ENCODE measurements at regions not wholly inside any gene's neighbourhood (a gene's known extent, or its start where the extent isn't known, plus 50 kb on each side); places are given as distances from the start of the nearest gene placed in this dataset.

DNA sequence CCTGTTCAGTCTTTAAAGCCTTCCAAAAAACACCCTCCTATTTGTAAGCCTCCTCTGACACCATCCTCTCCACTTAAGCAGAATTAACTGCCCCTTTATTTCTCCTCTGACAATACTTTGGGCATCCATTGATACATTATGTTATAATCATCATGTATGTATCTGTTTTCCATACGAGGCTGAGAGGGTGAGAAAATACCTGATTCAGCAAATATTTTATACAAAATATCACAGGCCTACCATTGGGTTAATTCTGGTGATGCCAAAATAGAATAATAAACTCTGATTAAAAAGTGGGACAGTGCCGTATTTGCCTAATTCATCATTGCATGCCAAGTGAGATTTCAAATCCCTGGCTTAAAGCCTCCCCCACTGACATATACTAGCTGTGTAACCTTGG is 118.2 kb upstream of the ADAMTS9 start:
- CTCF ChIA-PET (ENCODE audit: partially characterized antibody) = no interaction called here
- no peaks in the 10 kb centered on the region for H3K27me3 ChIP-seq (ENCODE audit: insufficient read depth, low read length)
- Mint-ChIP-seq H3K27me3 (no peaks in the 10 kb centered on the region), H3K27ac (no peak overlapping the region), H3K4me1 (no peaks in the 10 kb centered on the region), H3K9me3 (peaks cover 0 to 4% (median under 1%) of the 10 kb centered on the region in 8 donors), H3K4me3 (no peak overlapping the region), H3K36me3 (no peaks in the 10 kb centered on the region)
- H3K9me3 ChIP-seq (ENCODE audit: control insufficient read depth in 1 of 2, low read length in 2 of 2) = no peaks in the 10 kb centered on the region
- no peak for DNase-seq
- no peak overlapping the region for H3K4me3 ChIP-seq (ENCODE audit: low read length in 2 of 2)
- POLR2A ChIA-PET (ENCODE audit: partially characterized antibody) = no interaction called here
- no peak overlapping the region for H3K27ac ChIP-seq (ENCODE audit: low read depth, low read length)
- H3K36me3 ChIP-seq (ENCODE audit: insufficient read depth, low read length) = no peaks in the 10 kb centered on the region
- intact Hi-C loops (cut with micrococcal nuclease) = no loop called here
- no peaks in the 10 kb centered on the region for H3K4me1 ChIP-seq (ENCODE audit: insufficient read depth, low read length)

DNA sequence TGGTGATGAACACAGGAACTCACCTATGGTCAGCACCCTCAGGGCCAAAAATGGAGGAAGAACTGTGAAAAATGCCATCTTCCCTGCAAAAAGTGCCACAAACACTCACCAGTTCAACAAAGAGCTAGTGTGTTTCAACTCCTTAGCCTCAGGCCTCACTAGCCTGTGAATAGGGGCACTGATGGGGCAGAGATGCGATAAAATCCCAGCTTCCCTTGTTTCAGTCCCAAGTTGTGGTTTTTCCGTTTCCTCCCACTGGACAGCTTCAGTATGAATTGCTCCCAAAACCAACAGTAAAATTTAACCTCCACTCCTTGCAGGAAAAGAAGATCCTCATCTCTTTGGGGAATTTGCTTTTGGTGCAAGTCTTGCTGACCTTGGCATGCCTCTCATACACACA is 117.4 kb upstream of the ADAMTS9 start:
- DNase-seq = no peak
- Histone ChIP-seq H3K36me3 (ENCODE audit: insufficient read depth, low read length) (no peaks in the 10 kb centered on the region), H3K9me3 (ENCODE audit: control insufficient read depth in 1 of 2, low read length in 2 of 2) (no peaks in the 10 kb centered on the region), H3K4me1 (ENCODE audit: insufficient read depth, low read length) (no peaks in the 10 kb centered on the region), H3K4me3 (ENCODE audit: low read length in 2 of 2) (no peak overlapping the region), H3K27ac (ENCODE audit: low read depth, low read length) (no peak overlapping the region), H3K27me3 (ENCODE audit: insufficient read depth, low read length) (no peaks in the 10 kb centered on the region)
- no peaks in the 10 kb centered on the region for H3K4me1 Mint-ChIP-seq
- H3K27ac Mint-ChIP-seq = no peak overlapping the region
- H3K27me3 Mint-ChIP-seq = no peaks in the 10 kb centered on the region
- POLR2A ChIA-PET (ENCODE audit: partially characterized antibody) = no interaction called here
- intact Hi-C loops (cut with micrococcal nuclease) = no loop called here
- H3K9me3 Mint-ChIP-seq = peaks cover 0 to 4% (median 2%) of the 10 kb centered on the region in 8 donors
- no peaks in the 10 kb centered on the region for H3K36me3 Mint-ChIP-seq
- H3K4me3 Mint-ChIP-seq = no peak overlapping the region
- CTCF ChIA-PET (ENCODE audit: partially characterized antibody) = no interaction called here

DNA sequence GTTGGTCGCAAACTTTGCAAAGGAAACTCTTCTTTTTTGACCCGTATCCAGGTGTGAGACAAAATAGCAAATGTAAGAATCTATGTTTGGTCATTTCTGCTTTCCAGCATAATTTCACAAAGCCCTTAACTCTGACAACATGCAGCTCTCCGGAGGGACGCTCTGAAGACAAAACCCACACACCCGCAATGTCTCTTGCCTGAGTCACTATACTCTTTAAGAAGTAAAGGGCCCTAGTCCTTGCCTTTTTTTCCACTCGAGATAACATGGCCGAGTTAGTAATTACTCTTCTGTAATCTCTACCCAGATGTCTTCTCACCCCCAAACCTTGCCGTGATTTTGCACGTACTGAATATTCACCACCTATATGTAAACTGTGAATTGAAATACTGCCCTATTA is 115.7 kb upstream of the ADAMTS9 start:
- Mint-ChIP-seq H3K27me3 (no peaks in the 10 kb centered on the region), H3K36me3 (no peaks in the 10 kb centered on the region), H3K4me1 (no peaks in the 10 kb centered on the region), H3K4me3 (no peak overlapping the region), H3K9me3 (peaks cover 0 to 4% (median 2%) of the 10 kb centered on the region in 8 donors), H3K27ac (no peak overlapping the region)
- ChIA-PET POLR2A (ENCODE audit: partially characterized antibody) (no interaction called here), CTCF (ENCODE audit: partially characterized antibody) (no interaction called here)
- DNase-seq = no peak
- no peaks in the 10 kb centered on the region for H3K36me3 ChIP-seq (ENCODE audit: insufficient read depth, low read length)
- intact Hi-C loops (cut with micrococcal nuclease) = no loop called here
- no peaks in the 10 kb centered on the region for H3K27me3 ChIP-seq (ENCODE audit: insufficient read depth, low read length)
- H3K4me3 ChIP-seq (ENCODE audit: low read length in 2 of 2) = no peak overlapping the region
- no peak overlapping the region for H3K27ac ChIP-seq (ENCODE audit: low read depth, low read length)
- no peaks in the 10 kb centered on the region for H3K9me3 ChIP-seq (ENCODE audit: control insufficient read depth in 1 of 2, low read length in 2 of 2)
- H3K4me1 ChIP-seq (ENCODE audit: insufficient read depth, low read length) = no peaks in the 10 kb centered on the region

DNA sequence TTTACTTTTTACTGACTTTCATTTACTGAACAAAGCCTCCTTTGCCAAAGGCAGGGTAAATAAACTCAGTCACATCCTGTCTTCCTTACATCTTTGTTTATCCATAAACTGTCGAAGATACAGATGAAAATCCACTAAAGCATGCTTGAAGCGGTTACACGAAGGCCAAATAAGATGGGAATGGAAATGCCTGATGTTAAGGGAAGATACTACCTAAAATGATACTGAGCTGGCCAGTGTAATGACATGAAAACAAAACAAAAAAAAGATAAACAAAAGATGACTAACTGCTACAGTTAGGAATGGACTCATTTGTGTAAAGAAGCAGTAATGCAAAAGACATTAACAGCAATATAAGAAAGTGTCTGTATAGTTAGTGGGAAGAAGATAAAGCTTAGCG is 114.7 kb upstream of the ADAMTS9 start:
- H3K4me1 ChIP-seq (ENCODE audit: insufficient read depth, low read length) = no peaks in the 10 kb centered on the region
- Mint-ChIP-seq H3K27me3 (no peaks in the 10 kb centered on the region), H3K4me3 (no peak overlapping the region), H3K9me3 (peaks cover 0 to 4% (median 3%) of the 10 kb centered on the region in 8 donors), H3K4me1 (no peaks in the 10 kb centered on the region), H3K27ac (no peak overlapping the region), H3K36me3 (no peaks in the 10 kb centered on the region)
- CTCF ChIA-PET (ENCODE audit: partially characterized antibody) = no interaction called here
- no peaks in the 10 kb centered on the region for H3K36me3 ChIP-seq (ENCODE audit: insufficient read depth, low read length)
- POLR2A ChIA-PET (ENCODE audit: partially characterized antibody) = no interaction called here
- no peaks in the 10 kb centered on the region for H3K9me3 ChIP-seq (ENCODE audit: control insufficient read depth in 1 of 2, low read length in 2 of 2)
- no peak for DNase-seq
- no peak overlapping the region for H3K27ac ChIP-seq (ENCODE audit: low read depth, low read length)
- no peaks in the 10 kb centered on the region for H3K27me3 ChIP-seq (ENCODE audit: insufficient read depth, low read length)
- intact Hi-C loops (cut with micrococcal nuclease) = no loop called here
- no peak overlapping the region for H3K4me3 ChIP-seq (ENCODE audit: low read length in 2 of 2)

DNA sequence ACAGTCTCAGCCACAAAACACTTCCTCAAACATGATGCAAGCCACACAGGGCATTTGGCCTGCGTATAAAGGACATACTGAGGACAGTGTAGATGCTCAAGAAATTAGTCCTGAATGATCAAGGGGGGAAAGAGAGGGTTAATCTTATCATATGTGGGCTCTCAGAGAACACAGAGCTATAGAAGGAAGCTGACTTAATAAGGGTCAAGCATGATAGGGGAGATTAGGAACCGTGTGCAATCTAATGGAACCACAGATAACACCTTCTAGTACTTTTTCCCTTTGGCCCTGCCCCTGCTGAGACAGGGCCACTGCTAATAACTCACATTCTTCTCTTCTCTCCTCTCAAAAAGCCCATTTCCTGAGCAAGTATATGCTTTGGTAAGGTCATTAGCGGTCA is 114.1 kb upstream of the ADAMTS9 start:
- H3K4me3 Mint-ChIP-seq = no peak overlapping the region

DNA sequence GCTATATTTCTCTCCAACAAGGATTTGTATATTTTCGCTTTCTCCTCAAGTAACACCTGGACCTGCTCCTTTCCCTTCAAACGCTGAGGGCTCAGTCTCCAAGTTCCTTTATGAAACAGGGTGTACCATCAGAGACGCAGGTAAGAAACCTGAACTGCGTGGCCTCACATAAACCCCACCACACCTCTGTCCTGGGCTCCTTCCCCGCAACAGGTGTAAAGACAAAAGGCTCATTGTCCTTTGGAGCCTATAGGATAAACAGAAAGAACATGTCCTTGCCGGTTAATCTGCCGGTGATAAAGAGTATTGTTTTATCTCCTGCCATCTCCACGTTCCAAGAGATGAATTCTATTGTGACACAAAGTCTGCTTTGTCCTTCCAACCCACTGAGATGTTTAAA is 111.8 kb upstream of the ADAMTS9 start:
- no peaks in the 10 kb centered on the region for H3K4me1 ChIP-seq (ENCODE audit: insufficient read depth, low read length)
- no peak for DNase-seq
- ChIA-PET CTCF (ENCODE audit: partially characterized antibody) (no interaction called here), POLR2A (ENCODE audit: partially characterized antibody) (no interaction called here)
- intact Hi-C loops (cut with micrococcal nuclease) = no loop called here
- Mint-ChIP-seq H3K27me3 (no peaks in the 10 kb centered on the region), H3K9me3 (peaks cover 0 to 4% (median 2%) of the 10 kb centered on the region in 8 donors), H3K27ac (no peak overlapping the region), H3K36me3 (no peaks in the 10 kb centered on the region), H3K4me1 (no peaks in the 10 kb centered on the region), H3K4me3 (no peak overlapping the region)
- H3K9me3 ChIP-seq (ENCODE audit: control insufficient read depth in 1 of 2, low read length in 2 of 2) = no peaks in the 10 kb centered on the region
- no peaks in the 10 kb centered on the region for H3K36me3 ChIP-seq (ENCODE audit: insufficient read depth, low read length)
- no peaks in the 10 kb centered on the region for H3K27me3 ChIP-seq (ENCODE audit: insufficient read depth, low read length)
- no peak overlapping the region for H3K4me3 ChIP-seq (ENCODE audit: low read length in 2 of 2)
- H3K27ac ChIP-seq (ENCODE audit: low read depth, low read length) = no peak overlapping the region

More for the DNA sequence above, 114.1 kb upstream of the ADAMTS9 start:
- intact Hi-C loops (cut with micrococcal nuclease) = no loop called here
- Mint-ChIP-seq H3K4me1 (no peaks in the 10 kb centered on the region), H3K27ac (no peak overlapping the region), H3K27me3 (no peaks in the 10 kb centered on the region), H3K9me3 (peaks cover 0 to 4% (median 3%) of the 10 kb centered on the region in 8 donors), H3K36me3 (no peaks in the 10 kb centered on the region)
- ChIA-PET POLR2A (ENCODE audit: partially characterized antibody) (no interaction called here), CTCF (ENCODE audit: partially characterized antibody) (no interaction called here)
- no peak overlapping the region for H3K27ac ChIP-seq (ENCODE audit: low read depth, low read length)
- H3K27me3 ChIP-seq (ENCODE audit: insufficient read depth, low read length) = no peaks in the 10 kb centered on the region
- H3K4me1 ChIP-seq (ENCODE audit: insufficient read depth, low read length) = no peaks in the 10 kb centered on the region
- no peak overlapping the region for H3K4me3 ChIP-seq (ENCODE audit: low read length in 2 of 2)
- H3K36me3 ChIP-seq (ENCODE audit: insufficient read depth, low read length) = no peaks in the 10 kb centered on the region
- no peak for DNase-seq
- H3K9me3 ChIP-seq (ENCODE audit: control insufficient read depth in 1 of 2, low read length in 2 of 2) = no peaks in the 10 kb centered on the region

DNA sequence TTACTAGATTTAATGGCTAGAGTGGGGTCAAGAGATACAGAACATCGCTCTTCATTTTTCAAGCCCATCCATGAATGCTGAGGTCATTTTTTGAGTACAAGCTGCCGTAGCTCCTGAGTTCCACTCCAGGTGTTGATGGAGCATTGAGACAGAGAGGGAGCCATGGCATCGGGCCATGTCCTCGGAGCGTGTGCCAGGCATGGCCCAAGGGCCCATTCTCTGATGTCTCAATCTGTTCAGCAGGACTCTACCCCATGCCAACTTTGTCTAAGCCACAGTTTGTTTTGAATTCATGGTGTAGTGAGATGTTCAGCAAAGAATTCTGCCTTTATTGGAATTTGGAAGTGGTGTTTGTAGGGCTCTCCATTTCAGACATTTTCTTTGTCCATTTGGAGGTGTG is 110.5 kb upstream of the ADAMTS9 start:
- no peak overlapping the region for H3K27ac Mint-ChIP-seq
- H3K4me3 Mint-ChIP-seq = no peak overlapping the region
- DNase-seq = no peak
- H3K9me3 ChIP-seq (ENCODE audit: control insufficient read depth in 1 of 2, low read length in 2 of 2) = no peaks in the 10 kb centered on the region
- peaks cover 0 to 3% (median under 1%) of the 10 kb centered on the region in 8 donors for H3K9me3 Mint-ChIP-seq
- CTCF ChIA-PET (ENCODE audit: partially characterized antibody) = no interaction called here
- no peaks in the 10 kb centered on the region for H3K36me3 Mint-ChIP-seq
- no peaks in the 10 kb centered on the region for H3K4me1 ChIP-seq (ENCODE audit: insufficient read depth, low read length)
- H3K4me3 ChIP-seq (ENCODE audit: low read length in 2 of 2) = no peak overlapping the region
- intact Hi-C loops (cut with micrococcal nuclease) = no loop called here
- H3K27ac ChIP-seq (ENCODE audit: low read depth, low read length) = no peak overlapping the region
- H3K36me3 ChIP-seq (ENCODE audit: insufficient read depth, low read length) = no peaks in the 10 kb centered on the region
- H3K4me1 Mint-ChIP-seq = no peaks in the 10 kb centered on the region
- H3K27me3 Mint-ChIP-seq = no peaks in the 10 kb centered on the region
- POLR2A ChIA-PET (ENCODE audit: partially characterized antibody) = no interaction called here
- no peaks in the 10 kb centered on the region for H3K27me3 ChIP-seq (ENCODE audit: insufficient read depth, low read length)

DNA sequence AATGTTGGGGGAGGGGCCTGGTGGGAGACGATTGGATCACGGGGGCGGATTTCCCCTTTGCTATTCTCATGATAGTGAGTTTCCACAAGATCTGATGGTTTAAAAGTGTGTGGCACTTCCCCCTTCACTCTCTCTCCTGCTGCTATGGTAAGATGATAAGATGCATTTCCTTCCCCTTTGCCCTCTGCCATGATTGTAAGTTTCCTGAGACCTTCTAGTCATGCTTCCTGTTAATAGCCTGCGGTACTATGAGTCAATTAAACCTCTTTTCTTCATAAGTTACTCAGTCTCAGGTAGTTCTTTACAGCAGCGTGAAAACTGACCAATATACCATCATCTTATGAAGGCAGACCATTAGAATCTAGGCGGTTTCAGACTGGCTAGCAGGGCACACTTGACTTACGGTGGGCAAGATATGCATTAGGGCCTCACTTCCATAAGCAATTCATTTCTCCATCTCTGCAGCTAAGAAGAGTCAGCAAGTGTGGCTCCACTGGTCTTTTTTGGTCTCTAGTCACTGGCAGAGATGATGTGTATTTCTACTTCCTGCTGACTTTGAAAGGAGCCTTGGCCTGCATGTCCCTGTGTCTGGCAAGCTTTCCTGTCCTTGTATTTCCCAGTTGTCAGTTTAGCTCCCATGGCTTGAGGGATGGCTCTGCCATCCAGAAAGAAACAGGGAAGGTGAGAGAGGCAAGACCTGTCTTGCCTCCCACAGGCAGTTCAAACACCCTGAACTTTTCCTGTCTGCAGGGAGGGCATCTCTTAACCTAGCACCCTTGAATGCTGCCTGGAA is 109.0 kb upstream of the ADAMTS9 start:
- no peak overlapping the region for H3K27ac Mint-ChIP-seq

More for the DNA sequence above, 109.0 kb upstream of the ADAMTS9 start:
- Histone ChIP-seq H3K27ac (ENCODE audit: low read depth, low read length) (no peak overlapping the region), H3K27me3 (ENCODE audit: insufficient read depth, low read length) (no peaks in the 10 kb centered on the region), H3K4me1 (ENCODE audit: insufficient read depth, low read length) (no peaks in the 10 kb centered on the region), H3K36me3 (ENCODE audit: insufficient read depth, low read length) (no peaks in the 10 kb centered on the region), H3K4me3 (ENCODE audit: low read length in 2 of 2) (no peak overlapping the region), H3K9me3 (ENCODE audit: control insufficient read depth in 1 of 2, low read length in 2 of 2) (no peaks in the 10 kb centered on the region)
- intact Hi-C loops (cut with micrococcal nuclease) = no loop called here
- CTCF ChIA-PET (ENCODE audit: partially characterized antibody) = no interaction called here
- H3K27me3 Mint-ChIP-seq = no peaks in the 10 kb centered on the region
- no peak overlapping the region for H3K4me3 Mint-ChIP-seq
- no peak for DNase-seq
- POLR2A ChIA-PET (ENCODE audit: partially characterized antibody) = no interaction called here
- peaks cover 0 to 4% (median 0%) of the 10 kb centered on the region in 8 donors for H3K9me3 Mint-ChIP-seq
- H3K36me3 Mint-ChIP-seq = no peaks in the 10 kb centered on the region
- no peaks in the 10 kb centered on the region for H3K4me1 Mint-ChIP-seq

All from CD4-positive, alpha-beta memory T cell (primary cell).